H9 (cell line): ENCODE measurements at regions not wholly inside any gene's neighbourhood (a gene's known extent, or its start where the extent isn't known, plus 50 kb on each side); places are given as distances from the start of the nearest gene placed in this dataset.
A peak's percentile ranks its signal among the peaks of the same experiment; 100 is the strongest.

ENCODE experiments used
- DNase-seq: peaks from one replicate; pipeline ENCODE4 v3.0.0-alpha.2; 2017
- H2AFZ ChIP-seq: one replicate; pipeline ENCODE4 v1.6.1; 2013; ENCODE audit warnings: mild to moderate bottlenecking, low read length, control low read depth, moderate library complexity
- H2AK5ac ChIP-seq: 2 replicates; pipeline ENCODE4 v1.6.1; 2013; ENCODE audit warnings: low read length, control low read depth, mixed read lengths; ENCODE audit not compliant: insufficient read length
- H2BK120ac ChIP-seq: one replicate; pipeline ENCODE4 v1.6.1; 2013; ENCODE audit warnings: low read depth, mild to moderate bottlenecking, low read length, control low read depth, inconsistent platforms; ENCODE audit not compliant: poor library complexity, severe bottlenecking
- H2BK12ac ChIP-seq: 2 replicates; pipeline ENCODE4 v1.6.1; 2013; ENCODE audit warnings: low read length, control low read depth, mixed read lengths, low read depth; ENCODE audit not compliant: insufficient read length
- H2BK15ac ChIP-seq: 2 replicates; pipeline ENCODE4 v1.6.1; 2013; ENCODE audit warnings: low read depth, low read length, control low read depth
- H2BK20ac ChIP-seq: one replicate; pipeline ENCODE4 v1.6.1; 2013; ENCODE audit warnings: low read depth, mild to moderate bottlenecking, low read length, control low read depth, inconsistent platforms; ENCODE audit not compliant: poor library complexity, severe bottlenecking
- H2BK5ac ChIP-seq: 2 replicates; pipeline ENCODE4 v1.6.1; 2013; ENCODE audit warnings: low read length, control low read depth, mixed read lengths; ENCODE audit not compliant: insufficient read length
- H3K14ac ChIP-seq: 2 replicates; pipeline ENCODE4 v1.6.1; 2013; ENCODE audit warnings: low read length, control low read depth; ENCODE audit not compliant: insufficient read depth
- H3K18ac ChIP-seq: 2 replicates; pipeline ENCODE4 v1.6.1; 2013; ENCODE audit warnings: low read depth, mild to moderate bottlenecking, mixed read lengths, low read length, control low read depth; ENCODE audit not compliant: insufficient read length
- H3K23ac ChIP-seq: 2 replicates; pipeline ENCODE4 v1.6.1; 2013; ENCODE audit warnings: low read length, control low read depth, mixed read lengths, low read depth; ENCODE audit not compliant: insufficient read length
- H3K23me2 ChIP-seq: 2 replicates; pipeline ENCODE4 v1.6.1; 2013; ENCODE audit warnings: low read depth, mild to moderate bottlenecking, mixed read lengths, low read length, control low read depth; ENCODE audit not compliant: insufficient read length, poor library complexity, severe bottlenecking
- H3K27ac ChIP-seq: 2 replicates; pipeline ENCODE4 v1.5.1; 2013; ENCODE audit warnings: low read length, control low read depth, mixed read lengths, low read depth; ENCODE audit not compliant: insufficient read length
- H3K27me3 ChIP-seq: 2 replicates; pipeline ENCODE4 v1.6.1; 2013; ENCODE audit warnings: low read length, control low read depth, inconsistent platforms; ENCODE audit not compliant: insufficient read depth
- H3K4ac ChIP-seq: 2 replicates; pipeline ENCODE4 v1.6.1; 2013; ENCODE audit warnings: low read depth, mild to moderate bottlenecking, control low read depth, inconsistent platforms, low read length, moderate library complexity
- H3K4me1 ChIP-seq: 2 replicates; pipeline ENCODE4 v1.6.1; 2013; ENCODE audit warnings: low read length, control low read depth, inconsistent platforms; ENCODE audit not compliant: insufficient read depth
- H3K4me2 ChIP-seq: 2 replicates; pipeline ENCODE4 v1.6.1; 2013; ENCODE audit warnings: low read length, control low read depth, mixed read lengths; ENCODE audit not compliant: insufficient read length, insufficient read depth
- H3K56ac ChIP-seq: 2 replicates; pipeline ENCODE4 v1.6.1; 2013; ENCODE audit warnings: low read depth, mild to moderate bottlenecking, mixed read lengths, low read length, control low read depth; ENCODE audit not compliant: insufficient read length
- H3K79me1 ChIP-seq: 2 replicates; pipeline ENCODE4 v1.6.1; 2013; ENCODE audit warnings: low read depth, mild to moderate bottlenecking, moderate library complexity, low read length, control low read depth, inconsistent platforms; ENCODE audit not compliant: insufficient read depth, poor library complexity, severe bottlenecking
- H3K79me2 ChIP-seq: 2 replicates; pipeline ENCODE4 v1.6.1; 2013; ENCODE audit warnings: low read length, control low read depth, inconsistent platforms; ENCODE audit not compliant: insufficient read depth
- H3K9ac ChIP-seq: 2 replicates; pipeline ENCODE4 v1.6.1; 2013; ENCODE audit warnings: low read length, control low read depth, mixed read lengths; ENCODE audit not compliant: insufficient read length; ENCODE audit errors: extremely low read depth
- H3K9me3 ChIP-seq: one replicate; pipeline ENCODE4 v1.6.1; 2013; ENCODE audit warnings: low read depth, low read length, inconsistent platforms; ENCODE audit not compliant: control insufficient read depth
- H3T11ph ChIP-seq: one replicate; pipeline ENCODE4 v1.6.1; 2013; ENCODE audit warnings: mild to moderate bottlenecking, low read length, control low read depth, inconsistent platforms
- H4K20me1 ChIP-seq: one replicate; pipeline ENCODE4 v1.6.1; 2013; ENCODE audit not compliant: control insufficient read depth, insufficient read length, insufficient read depth
- H4K5ac ChIP-seq: 2 replicates; pipeline ENCODE4 v1.6.1; 2013; ENCODE audit warnings: low read depth, mild to moderate bottlenecking, mixed read lengths, low read length, control low read depth; ENCODE audit not compliant: insufficient read length
- H4K8ac ChIP-seq: replicated peaks from 2 replicates; pipeline ENCODE4 v1.6.1; 2013; ENCODE audit warnings: low read length, control low read depth, mixed read lengths, low read depth; ENCODE audit not compliant: insufficient read length
- H4K91ac ChIP-seq: 2 replicates; pipeline ENCODE4 v1.6.1; 2013; ENCODE audit warnings: low read depth, mild to moderate bottlenecking, moderate library complexity, mixed read lengths, low read length, control low read depth; ENCODE audit not compliant: insufficient read length
- H3K27ac Mint-ChIP-seq, 3 experiments: 2 replicates in 2 of 3; 3 replicates in 1 of 3; pipeline ENCODE4 v1.8.0; 2020 to 2021; ENCODE audit warnings: mixed read lengths in 3 of 3, mild to moderate bottlenecking in 1 of 3, moderate library complexity in 1 of 3
- H3K27me3 Mint-ChIP-seq: 2 replicates; pipeline ENCODE4 v1.8.0; 2021; ENCODE audit warnings: low read depth, mild to moderate bottlenecking, moderate library complexity, mixed read lengths
- H3K36me3 Mint-ChIP-seq, 3 experiments: 2 replicates in 2 of 3; 3 replicates in 1 of 3; pipeline ENCODE4 v1.8.0; 2020 to 2021; ENCODE audit warnings: low read depth in 3 of 3, mixed read lengths in 3 of 3; ENCODE audit not compliant: insufficient read depth in 1 of 3
- H3K4me1 Mint-ChIP-seq, 2 experiments: 2 replicates each; pipeline ENCODE4 v1.8.0; 2020; ENCODE audit warnings: mixed read lengths in 2 of 2
- H3K4me3 Mint-ChIP-seq, 2 experiments: 2 replicates in 1 of 2; 3 replicates in 1 of 2; pipeline ENCODE4 v1.8.0; 2020 to 2021; ENCODE audit warnings: mild to moderate bottlenecking in 2 of 2, mixed read lengths in 2 of 2, moderate library complexity in 1 of 2
- H3K9me3 Mint-ChIP-seq, 2 experiments: 2 replicates in 1 of 2; 3 replicates in 1 of 2; pipeline ENCODE4 v1.8.0; 2020; ENCODE audit warnings: mild to moderate bottlenecking in 2 of 2, mixed read lengths in 2 of 2, moderate library complexity in 1 of 2
- WGBS: extraction: QIAGEN DNeasy Blood & Tissue Kit; methylation state at CpG from one replicate; pipeline ENCODE4 v1.1.7; 2013; ENCODE audit warnings: missing lambda C conversion rate, low lambda C conversion rate, mixed read lengths; ENCODE audit not compliant: insufficient read length; ENCODE audit errors: extremely low coverage; 5-methylcytosine and 5-hydroxymethylcytosine counted together
- TF ChIP-seq, protein P1 (sequence below): fragments of 200-600 bp; sonication (generic); conservative IDR thresholded peaks from 3 replicates; pipeline ENCODE4 v1.8.0; 2021; ENCODE audit warnings: antibody characterized with exemption, mild to moderate bottlenecking

DNA sequence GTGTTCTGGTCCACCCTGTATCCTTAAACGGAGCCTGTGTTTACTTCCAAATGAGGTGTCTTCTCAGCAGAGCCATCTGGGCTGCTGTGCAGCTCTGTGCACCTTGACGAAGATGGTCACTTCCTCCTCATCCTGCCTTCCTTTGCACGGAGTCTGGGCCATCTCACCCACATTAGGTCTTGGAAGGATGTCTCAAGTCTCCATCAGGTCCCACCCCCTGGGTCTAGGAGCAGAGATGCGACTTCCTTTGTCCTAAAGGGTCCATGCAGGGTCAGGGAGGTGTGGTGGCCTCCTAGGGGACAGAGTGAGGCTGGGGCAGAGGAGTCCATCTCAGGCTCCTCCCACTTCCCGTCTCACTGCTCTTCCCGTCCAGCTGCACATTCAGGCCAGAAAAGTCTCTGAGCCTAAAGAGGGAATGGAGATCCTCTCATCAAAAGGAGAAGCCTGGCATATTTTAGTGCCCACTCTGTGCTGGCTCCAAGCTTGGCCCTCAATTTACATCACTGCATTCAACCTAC is 209.2 kb downstream of the MATN1 start:
- H2AK5ac ChIP-seq: no peak overlapping the region
- H3K27me3 Mint-ChIP-seq: peaks cover 2% of the 10 kb centered on the region
- H3K4ac ChIP-seq: no peak overlapping the region
- H3K36me3 Mint-ChIP-seq: no peaks in the 10 kb centered on the region
- DNase-seq: peak; percentile 20
- H3K9me3 Mint-ChIP-seq: no peaks in the 10 kb centered on the region; a peak in 1 of 5 replicates
- H3K9me3 ChIP-seq: no peaks in the 10 kb centered on the region
- H3K79me2 ChIP-seq: no peaks in the 10 kb centered on the region
- H3K4me1 Mint-ChIP-seq: peaks cover 26 to 38% of the 10 kb centered on the region in 2 experiments
- H2BK20ac ChIP-seq: no peak overlapping the region
- no peak overlapping the region for H2BK5ac ChIP-seq
- H3K27me3 ChIP-seq: no peaks in the 10 kb centered on the region
- no peak overlapping the region; a peak in 1 of 7 replicates for H3K27ac Mint-ChIP-seq
- H3K18ac ChIP-seq: no peak overlapping the region
- no peak overlapping the region for H4K5ac ChIP-seq
- H3K79me1 ChIP-seq: no peaks in the 10 kb centered on the region
- no peaks in the 10 kb centered on the region for H3K23me2 ChIP-seq
- no peak overlapping the region for H4K8ac ChIP-seq
- no peak overlapping the region for H2BK12ac ChIP-seq
- H3K4me1 ChIP-seq: no peaks in the 10 kb centered on the region
- H3K56ac ChIP-seq: no peak overlapping the region
- H3K23ac ChIP-seq: no peak overlapping the region
- TF ChIP-seq, protein P1, sequence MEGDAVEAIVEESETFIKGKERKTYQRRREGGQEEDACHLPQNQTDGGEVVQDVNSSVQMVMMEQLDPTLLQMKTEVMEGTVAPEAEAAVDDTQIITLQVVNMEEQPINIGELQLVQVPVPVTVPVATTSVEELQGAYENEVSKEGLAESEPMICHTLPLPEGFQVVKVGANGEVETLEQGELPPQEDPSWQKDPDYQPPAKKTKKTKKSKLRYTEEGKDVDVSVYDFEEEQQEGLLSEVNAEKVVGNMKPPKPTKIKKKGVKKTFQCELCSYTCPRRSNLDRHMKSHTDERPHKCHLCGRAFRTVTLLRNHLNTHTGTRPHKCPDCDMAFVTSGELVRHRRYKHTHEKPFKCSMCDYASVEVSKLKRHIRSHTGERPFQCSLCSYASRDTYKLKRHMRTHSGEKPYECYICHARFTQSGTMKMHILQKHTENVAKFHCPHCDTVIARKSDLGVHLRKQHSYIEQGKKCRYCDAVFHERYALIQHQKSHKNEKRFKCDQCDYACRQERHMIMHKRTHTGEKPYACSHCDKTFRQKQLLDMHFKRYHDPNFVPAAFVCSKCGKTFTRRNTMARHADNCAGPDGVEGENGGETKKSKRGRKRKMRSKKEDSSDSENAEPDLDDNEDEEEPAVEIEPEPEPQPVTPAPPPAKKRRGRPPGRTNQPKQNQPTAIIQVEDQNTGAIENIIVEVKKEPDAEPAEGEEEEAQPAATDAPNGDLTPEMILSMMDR: no peak
- H3K4me3 Mint-ChIP-seq: no peak overlapping the region
- H2BK15ac ChIP-seq: no peak overlapping the region
- no peak overlapping the region for H2BK120ac ChIP-seq
- no CpG with 5 or more reads among the region's 6 CpGs for WGBS
- H3K9ac ChIP-seq: no peak overlapping the region
- H4K20me1 ChIP-seq: no peaks in the 10 kb centered on the region
- no peak overlapping the region for H3K27ac ChIP-seq
- H3T11ph ChIP-seq: no peak overlapping the region
- no peak overlapping the region for H2AFZ ChIP-seq
- H4K91ac ChIP-seq: no peak overlapping the region
- no peak overlapping the region for H3K14ac ChIP-seq
- no peak overlapping the region for H3K4me2 ChIP-seq
